Stimulated activated CD8-positive, alpha-beta memory T cell treated with anti-CD3 and anti-CD28 coated beads, Interleukin-15, amount 100 ng/mL, for 48 hours (primary cell): ENCODE measurements at regions not wholly inside any gene's neighbourhood (a gene's known extent, or its start where the extent isn't known, plus 50 kb on each side); places are given as distances from the start of the nearest gene placed in this dataset.
"Not testable (repeated sequence)": the region's sequence is repeated elsewhere in the genome, so short reads cannot be mapped to it uniquely, and the experiment has no call there.

ENCODE experiments used
- DNase-seq, 2 donors: peaks; one replicate each; pipeline ENCODE4 v3.0.0-alpha.2; 2020; ENCODE audit warnings: low read depth in 2 of 2

- DNase-seq = no peak
Measured at GRCh38 chr7:85796956-85797355, 610.1 kb upstream of the SEMA3D start.

- not testable (repeated sequence) for DNase-seq
Measured at GRCh38 chr7:85791098-85791497, 604.2 kb upstream of the SEMA3D start.

GRCh38 chr7:85781606-85782005 lies 594.8 kb upstream of the SEMA3D start:
- no peak for DNase-seq

GRCh38 chr7:85776691-85777345 lies 590.0 kb upstream of the SEMA3D start:
- no peak for DNase-seq

GRCh38 chr7:85775431-85775830 lies 588.6 kb upstream of the SEMA3D start:
- no peak for DNase-seq

- DNase-seq = no peak
Measured at GRCh38 chr7:85774986-85775385, 588.1 kb upstream of the SEMA3D start.

GRCh38 chr7:85773116-85773728 lies 586.4 kb upstream of the SEMA3D start:
- DNase-seq = no peak

- DNase-seq = no peak
Measured at GRCh38 chr7:85771516-85771915, 584.7 kb upstream of the SEMA3D start.

GRCh38 chr7:85770332-85770731 lies 583.5 kb upstream of the SEMA3D start:
- no peak for DNase-seq

- DNase-seq = no peak
Measured at GRCh38 chr7:85765698-85766298, 578.9 kb upstream of the SEMA3D start.

GRCh38 chr7:85764034-85764433 lies 577.2 kb upstream of the SEMA3D start:
- DNase-seq = no peak

- DNase-seq = no peak
Measured at GRCh38 chr7:85757348-85757747, 570.5 kb upstream of the SEMA3D start.

GRCh38 chr7:85750454-85750949 lies 563.6 kb upstream of the SEMA3D start:
- DNase-seq = no peak

- no peak for DNase-seq
Measured at GRCh38 chr7:85749696-85750453, 563.0 kb upstream of the SEMA3D start.

- DNase-seq = no peak
Measured at GRCh38 chr7:85748861-85749260, 562.0 kb upstream of the SEMA3D start.

GRCh38 chr7:85737426-85737825 lies 550.6 kb upstream of the SEMA3D start:
- DNase-seq = no peak

- DNase-seq = no peak
Measured at GRCh38 chr7:85736085-85736484, 549.2 kb upstream of the SEMA3D start.

GRCh38 chr7:85734823-85735222 lies 548.0 kb upstream of the SEMA3D start:
- DNase-seq = no peak

GRCh38 chr7:85733169-85733915 lies 546.5 kb upstream of the SEMA3D start:
- DNase-seq = no peak

- DNase-seq = no peak
Measured at GRCh38 chr7:85730012-85730411, 543.2 kb upstream of the SEMA3D start.

- DNase-seq = no peak
Measured at GRCh38 chr7:85725026-85725425, 538.2 kb upstream of the SEMA3D start.
